ENCODE measurements at regions not wholly inside any gene's neighbourhood (a gene's known extent, or its start where the extent isn't known, plus 50 kb on each side); places are given as distances from the start of the nearest gene placed in this dataset.

- TF ChIP-seq CTCF (IDR thresholded peaks at IDR 0.05): no peak
- TF ChIP-seq POLR2A (IDR thresholded peaks at IDR 0.05): no peak
Measured at GRCh38 chr4:144809056-144809640, 163.2 kb downstream of the HHIP start.

All from stomach (tissue), 4 donors.